Tibial nerve (tissue), 4 donors: ENCODE measurements at regions not wholly inside any gene's neighbourhood (a gene's known extent, or its start where the extent isn't known, plus 50 kb on each side); places are given as distances from the start of the nearest gene placed in this dataset.

ENCODE experiments used
- EP300 ChIP-seq, 2 donors: sonication (generic); formaldehyde crosslinking; IDR thresholded peaks; one replicate each; pipeline ENCODE4 v1.6.1; 2017; ENCODE audit warnings: antibody characterized with exemption in 2 of 2, mild to moderate bottlenecking in 1 of 2
- POLR2A ChIP-seq, 2 donors: fragments of 450-650 bp; IDR thresholded peaks; one replicate each; pipeline ENCODE4 v1.6.1; 2017; ENCODE audit warnings: antibody characterized with exemption in 2 of 2, mild to moderate bottlenecking in 2 of 2, moderate library complexity in 2 of 2
- TF ChIP-seq, protein P1 (sequence below), 5 experiments: fragments of 200-600 bp in 3 of 5; fragments of 450-650 bp in 2 of 5; sonication (generic) in 3 of 5; IDR thresholded peaks; one replicate each; pipeline ENCODE4 v1.5.1; 2016 to 2019; ENCODE audit warnings: antibody characterized with exemption in 5 of 5, mild to moderate bottlenecking in 3 of 5, moderate library complexity in 2 of 5

DNA sequence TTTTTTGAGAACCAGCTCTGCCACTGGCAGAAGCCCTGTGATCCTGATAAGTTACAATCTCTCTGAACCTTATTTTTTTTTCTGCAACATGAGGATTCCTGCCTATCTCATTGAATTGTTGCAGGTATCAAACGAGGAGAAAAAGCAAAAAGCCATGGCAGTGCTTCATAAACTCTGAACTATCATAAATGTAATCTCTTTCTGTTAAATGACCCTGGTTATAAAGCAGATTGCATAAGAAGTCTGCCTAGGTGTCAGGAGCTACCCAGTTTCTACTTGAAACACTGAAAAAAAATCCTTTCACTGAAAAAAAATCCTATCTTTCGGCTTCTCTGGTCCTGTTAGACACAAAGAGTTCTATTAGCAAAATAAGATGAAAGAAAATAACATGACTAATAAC is 172.7 kb downstream of the FAM43A start:
- TF ChIP-seq, protein P1, sequence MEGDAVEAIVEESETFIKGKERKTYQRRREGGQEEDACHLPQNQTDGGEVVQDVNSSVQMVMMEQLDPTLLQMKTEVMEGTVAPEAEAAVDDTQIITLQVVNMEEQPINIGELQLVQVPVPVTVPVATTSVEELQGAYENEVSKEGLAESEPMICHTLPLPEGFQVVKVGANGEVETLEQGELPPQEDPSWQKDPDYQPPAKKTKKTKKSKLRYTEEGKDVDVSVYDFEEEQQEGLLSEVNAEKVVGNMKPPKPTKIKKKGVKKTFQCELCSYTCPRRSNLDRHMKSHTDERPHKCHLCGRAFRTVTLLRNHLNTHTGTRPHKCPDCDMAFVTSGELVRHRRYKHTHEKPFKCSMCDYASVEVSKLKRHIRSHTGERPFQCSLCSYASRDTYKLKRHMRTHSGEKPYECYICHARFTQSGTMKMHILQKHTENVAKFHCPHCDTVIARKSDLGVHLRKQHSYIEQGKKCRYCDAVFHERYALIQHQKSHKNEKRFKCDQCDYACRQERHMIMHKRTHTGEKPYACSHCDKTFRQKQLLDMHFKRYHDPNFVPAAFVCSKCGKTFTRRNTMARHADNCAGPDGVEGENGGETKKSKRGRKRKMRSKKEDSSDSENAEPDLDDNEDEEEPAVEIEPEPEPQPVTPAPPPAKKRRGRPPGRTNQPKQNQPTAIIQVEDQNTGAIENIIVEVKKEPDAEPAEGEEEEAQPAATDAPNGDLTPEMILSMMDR (IDR thresholded peaks at IDR 0.05) = no peak
- TF ChIP-seq POLR2A (IDR thresholded peaks at IDR 0.05) (no peak), EP300 (IDR thresholded peaks at IDR 0.05) (no peak)
